GM18861 (cell line): ENCODE measurements at regions not wholly inside any gene's neighbourhood (a gene's known extent, or its start where the extent isn't known, plus 50 kb on each side); places are given as distances from the start of the nearest gene placed in this dataset.
"Not testable (repeated sequence)": the region's sequence is repeated elsewhere in the genome, so short reads cannot be mapped to it uniquely, and the experiment has no call there.

ENCODE experiments used
- ATAC-seq: cut with Tn5 transposase; IDR thresholded peaks from one replicate; pipeline ENCODE4 v1.9.1; 2021; ENCODE audit not compliant: unreplicated experiment

DNA sequence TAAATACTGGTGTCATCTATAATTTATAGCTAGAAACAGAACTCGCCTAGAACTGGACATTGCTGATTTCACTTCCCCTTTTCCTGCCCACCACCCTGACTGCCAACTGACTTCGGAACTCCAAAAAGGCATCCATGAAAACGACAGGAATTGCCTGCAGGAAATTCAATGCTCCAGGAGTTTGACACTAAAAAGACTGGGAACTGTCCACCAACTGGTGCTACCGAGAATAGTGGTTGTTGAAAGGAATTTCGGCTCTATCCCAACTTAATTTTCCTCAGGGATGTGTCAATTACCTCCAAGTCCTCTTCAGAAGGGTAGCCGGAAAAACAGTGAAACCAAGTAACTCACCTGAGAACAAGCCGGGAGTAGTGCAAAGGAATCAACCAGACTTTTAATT lies 440.0 kb downstream of the PRELID2 start:
- ATAC-seq = not testable (repeated sequence)

DNA sequence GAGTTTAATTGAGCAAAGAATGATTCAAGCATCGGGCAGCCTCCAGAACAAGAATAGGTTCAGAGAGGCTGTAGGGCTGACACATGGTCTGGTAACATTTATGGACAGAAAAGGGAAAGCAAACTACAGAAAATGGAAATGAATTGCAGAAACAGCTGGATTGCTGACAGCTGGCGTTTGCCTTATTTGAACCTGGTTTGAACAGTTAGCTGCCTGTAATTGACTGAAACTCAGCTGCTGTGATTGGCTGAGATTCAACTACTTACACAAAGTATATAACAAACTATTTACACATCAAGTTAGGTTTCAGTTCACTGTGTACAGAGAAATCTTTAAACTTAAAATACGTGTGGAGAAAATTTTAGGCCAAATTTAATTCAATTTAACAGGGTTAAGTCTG lies 441.7 kb downstream of the PRELID2 start:
- no peak for ATAC-seq

DNA sequence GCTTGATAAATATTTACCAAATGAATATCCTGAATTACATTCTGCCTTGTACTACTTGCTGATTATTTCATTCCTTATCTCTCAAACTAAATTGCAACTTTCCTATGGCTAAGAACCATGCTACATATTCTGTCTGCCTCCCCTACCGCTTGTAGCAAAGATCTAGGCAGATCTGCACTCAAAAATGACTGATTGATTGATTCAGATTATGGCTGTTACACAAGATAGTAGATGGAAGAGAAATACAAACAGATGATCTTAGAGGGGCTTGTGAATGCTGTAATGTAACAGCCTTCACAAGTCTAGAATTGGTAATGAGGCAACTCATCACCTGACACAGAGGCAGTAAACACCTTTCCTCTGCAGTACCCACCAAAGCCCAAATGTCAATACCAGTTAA lies 446.1 kb downstream of the PRELID2 start:
- no peak for ATAC-seq

- no peak for ATAC-seq
Measured at GRCh38 chr5:145385276-145385675, 449.9 kb downstream of the PRELID2 start.

DNA sequence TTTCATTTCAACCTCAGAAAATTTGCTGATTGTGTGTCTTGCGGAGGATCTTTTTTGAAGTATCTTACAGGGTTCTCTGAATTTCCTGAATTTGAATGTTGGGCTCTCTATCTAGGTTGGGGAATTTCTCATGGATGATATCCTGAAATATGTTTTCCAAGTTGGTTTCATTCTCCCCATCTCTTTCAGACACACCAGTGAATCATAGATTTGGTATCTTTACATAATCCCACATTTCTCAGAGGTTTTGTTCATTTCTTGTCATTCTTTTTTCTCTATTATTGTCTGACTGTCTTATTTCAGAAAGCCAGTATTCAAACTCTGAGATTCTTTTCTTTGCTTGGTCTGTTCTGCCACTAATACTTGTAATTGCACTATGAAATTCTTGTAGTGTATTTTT lies 456.9 kb downstream of the PRELID2 start:
- ATAC-seq = no peak

DNA sequence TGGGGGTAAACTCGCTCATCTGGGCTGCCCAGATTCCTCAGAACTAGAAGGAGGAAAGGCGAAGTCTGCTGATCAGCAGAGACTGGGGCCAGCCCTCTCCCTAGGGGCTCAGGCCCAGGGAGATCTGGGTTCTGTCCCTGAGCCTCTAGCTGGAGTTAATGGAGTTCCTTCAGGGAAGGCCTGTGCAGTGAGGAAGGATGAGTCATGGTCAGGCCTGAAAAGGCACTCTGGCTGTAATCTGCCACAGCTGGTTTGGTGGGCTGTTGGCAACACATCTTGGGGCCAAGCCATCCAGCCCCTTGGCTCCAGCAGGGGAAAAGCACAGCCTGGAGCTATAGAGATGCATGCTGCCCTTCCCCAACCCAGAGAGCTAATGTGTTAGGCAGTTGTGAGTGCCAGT lies 459.6 kb downstream of the PRELID2 start:
- ATAC-seq = no peak

DNA sequence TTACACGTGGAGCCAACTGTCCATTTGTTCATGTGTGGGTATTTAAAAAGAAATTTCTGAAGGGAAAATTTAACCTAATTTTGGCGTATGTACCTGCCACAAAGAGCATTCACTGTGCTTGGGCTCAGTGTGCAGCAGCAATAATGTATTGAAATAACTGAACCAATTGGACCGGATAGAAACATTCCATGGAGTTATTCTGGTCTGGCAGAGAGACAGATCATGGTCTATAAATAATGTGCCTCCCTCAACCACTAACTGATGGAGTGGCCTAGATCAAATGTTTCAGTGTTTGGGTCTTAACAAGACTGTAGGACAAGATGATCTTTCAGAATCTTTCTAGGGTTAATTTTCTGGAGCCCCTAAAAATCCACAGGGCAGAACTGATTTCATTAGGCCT lies 469.7 kb downstream of the PRELID2 start:
- no peak for ATAC-seq

GRCh38 chr5:145362266-145362665 lies 472.9 kb downstream of the PRELID2 start:
- no peak for ATAC-seq

DNA sequence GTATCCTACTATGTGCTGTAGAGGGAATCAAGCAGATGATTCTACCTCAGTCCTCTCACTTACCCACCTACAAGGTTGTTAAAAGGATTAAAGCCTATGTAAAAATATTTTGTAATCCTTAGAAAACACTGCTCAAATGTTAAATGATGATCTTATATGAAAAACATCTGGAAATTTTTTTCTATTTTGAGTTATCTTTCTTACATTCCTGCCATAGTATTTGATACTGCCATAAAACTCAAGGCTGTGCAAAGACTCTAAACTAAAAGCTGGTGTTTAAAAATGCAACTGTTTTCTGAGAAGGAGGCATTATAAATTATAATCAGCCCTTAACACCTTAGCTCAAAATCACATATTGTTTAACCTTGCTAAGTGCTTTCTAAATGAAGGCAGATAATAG lies 474.2 kb downstream of the PRELID2 start:
- ATAC-seq = no peak

- no peak for ATAC-seq
Measured at GRCh38 chr5:145350513-145350912, 484.6 kb downstream of the PRELID2 start.

GRCh38 chr5:145347026-145347616 lies 488.0 kb downstream of the PRELID2 start:
- no peak for ATAC-seq

GRCh38 chr5:145345511-145346287 lies 489.4 kb downstream of the PRELID2 start:
- no peak for ATAC-seq

GRCh38 chr5:145341842-145342241 lies 493.3 kb downstream of the PRELID2 start:
- no peak for ATAC-seq

- no peak for ATAC-seq
Measured at GRCh38 chr5:145340099-145340498, 495.0 kb downstream of the PRELID2 start.

DNA sequence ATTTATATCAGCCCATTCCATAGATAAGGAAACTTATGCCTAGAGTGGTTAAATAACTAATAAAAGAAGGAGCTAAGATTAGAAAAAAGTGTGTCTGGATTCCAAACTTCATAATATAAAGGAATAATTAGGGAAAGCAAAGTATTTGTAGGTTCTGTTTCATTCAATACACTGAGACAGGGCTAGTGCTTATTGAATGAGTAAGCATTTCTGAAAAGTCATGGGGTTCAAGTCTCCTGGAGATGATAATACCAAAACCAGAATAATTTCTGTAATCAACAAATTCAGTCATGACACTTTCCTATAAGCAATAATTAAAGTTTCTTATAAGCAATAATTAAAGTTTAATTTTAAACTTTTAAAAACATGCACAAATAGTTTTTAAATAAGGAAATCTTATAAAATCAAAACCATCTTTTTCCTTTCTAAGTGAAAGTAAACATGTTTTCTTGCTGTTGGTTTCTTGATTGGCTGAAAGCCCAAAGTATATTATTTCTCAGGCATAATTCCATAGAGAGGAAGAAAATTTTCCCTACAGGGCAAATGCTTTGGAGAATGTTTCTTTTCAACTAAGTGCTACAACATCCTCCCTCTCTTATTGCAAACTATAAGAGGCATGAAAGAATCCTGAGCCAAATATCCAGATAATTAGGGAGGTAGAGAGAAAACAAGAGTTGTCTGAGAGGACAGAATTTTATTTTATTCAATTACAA lies 510.2 kb downstream of the PRELID2 start:
- no peak for ATAC-seq

DNA sequence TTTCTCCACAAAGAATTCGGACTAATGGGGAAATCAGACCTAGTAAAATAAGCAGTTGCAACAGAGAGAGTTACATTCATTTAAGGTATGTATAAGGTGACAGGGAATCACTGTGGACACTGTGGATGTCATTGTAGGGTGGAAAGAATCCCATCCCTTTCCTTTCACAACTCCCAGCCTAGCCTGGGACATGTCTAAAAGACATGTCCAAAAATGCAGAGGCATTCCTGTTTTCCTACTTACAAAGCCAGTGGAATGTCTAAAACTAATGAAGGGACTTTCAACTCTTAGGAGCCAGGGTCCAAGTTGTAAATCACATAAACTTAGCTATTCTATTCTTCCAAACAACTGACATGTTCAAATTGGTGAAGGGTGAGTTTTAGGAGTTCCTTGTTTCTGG lies 511.0 kb downstream of the PRELID2 start:
- no peak for ATAC-seq

DNA sequence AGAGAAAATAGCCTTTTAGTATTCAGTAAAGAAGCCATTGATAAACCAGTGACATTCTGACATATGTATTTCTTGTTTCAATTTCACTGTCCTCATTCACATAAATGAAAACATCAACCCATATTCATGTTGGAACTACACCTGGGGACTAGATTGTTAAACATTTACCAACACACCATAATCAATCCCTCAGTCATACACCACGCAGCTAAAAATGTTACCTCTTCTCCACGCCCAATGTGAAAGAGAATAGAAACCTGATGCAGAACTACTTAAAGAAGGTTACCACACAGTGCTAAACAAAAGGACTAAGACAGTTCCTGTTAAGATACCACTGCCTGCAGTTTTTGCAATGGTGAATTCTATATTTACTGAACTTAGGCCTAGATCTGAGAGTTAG lies 518.9 kb downstream of the PRELID2 start:
- peak; percentile 96 for ATAC-seq

DNA sequence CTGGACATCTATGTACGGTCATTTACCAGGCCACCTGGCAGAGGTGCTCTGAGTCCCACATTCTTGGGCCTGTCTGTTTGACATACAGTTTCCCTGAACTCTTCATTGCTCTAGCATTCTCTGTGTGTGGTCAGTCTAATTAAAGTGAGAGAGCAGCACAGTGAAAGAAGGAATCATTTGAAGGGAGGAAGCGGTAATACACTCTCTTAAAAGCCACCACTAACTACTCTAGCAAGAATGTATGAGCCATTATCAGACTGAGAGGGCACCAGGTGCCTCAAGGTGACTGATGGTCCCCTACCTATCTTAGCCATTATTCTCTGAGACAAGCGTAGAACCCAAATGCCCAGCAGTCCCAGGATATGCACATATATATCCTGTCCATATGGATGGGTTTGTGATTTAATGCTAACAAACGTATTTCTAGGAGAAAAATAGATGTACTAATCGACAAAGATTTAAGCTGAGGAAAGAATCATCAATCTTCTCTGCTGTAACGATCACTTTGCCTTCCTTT lies 527.2 kb downstream of the PRELID2 start:
- no peak for ATAC-seq

DNA sequence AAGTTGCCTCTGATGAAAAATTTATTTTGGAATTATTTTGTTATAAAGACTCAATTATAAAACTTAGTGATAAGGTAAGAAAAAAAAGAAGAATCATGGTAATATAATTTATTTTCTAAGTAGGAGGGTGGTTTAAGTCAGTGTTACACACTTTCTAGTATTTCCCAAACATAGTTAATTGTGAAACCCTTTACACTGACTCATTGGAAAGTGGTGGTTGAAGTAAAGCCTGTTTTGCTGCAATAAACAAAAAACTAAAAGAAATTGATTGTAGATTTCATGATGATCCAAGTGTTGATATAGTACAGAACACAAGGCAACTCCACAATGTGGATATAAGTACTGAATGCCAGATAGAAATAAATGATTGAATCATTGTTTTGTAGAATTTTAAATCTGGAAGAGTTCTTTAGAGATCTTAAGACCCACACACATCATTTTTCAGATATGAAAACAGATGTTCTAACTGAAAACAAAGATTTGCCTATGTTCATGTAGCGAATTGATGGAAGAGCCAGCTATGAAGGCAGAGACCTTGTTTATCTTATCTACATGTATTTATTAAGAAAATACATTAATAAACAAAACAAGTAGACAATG lies 539.8 kb downstream of the PRELID2 start:
- ATAC-seq = no peak

- no peak for ATAC-seq
Measured at GRCh38 chr5:145294331-145294730, 540.8 kb downstream of the PRELID2 start.

GRCh38 chr5:145293716-145294115 lies 541.4 kb downstream of the PRELID2 start:
- ATAC-seq = no peak

GRCh38 chr5:145292278-145292677 lies 542.9 kb downstream of the PRELID2 start:
- ATAC-seq = no peak
